GM12873 (cell line): ENCODE measurements at regions not wholly inside any gene's neighbourhood (a gene's known extent, or its start where the extent isn't known, plus 50 kb on each side); places are given as distances from the start of the nearest gene placed in this dataset.

Experiments
- TF ChIP-seq, protein P1 (sequence below): IDR thresholded peaks from 2 replicates; pipeline ENCODE4 v1.5.1; 2012; ENCODE audit warnings: low read depth, mild to moderate bottlenecking, moderate library complexity, low read length, control low read depth; ENCODE audit not compliant: insufficient read depth; ENCODE audit errors: missing control alignments

- TF ChIP-seq, protein P1, sequence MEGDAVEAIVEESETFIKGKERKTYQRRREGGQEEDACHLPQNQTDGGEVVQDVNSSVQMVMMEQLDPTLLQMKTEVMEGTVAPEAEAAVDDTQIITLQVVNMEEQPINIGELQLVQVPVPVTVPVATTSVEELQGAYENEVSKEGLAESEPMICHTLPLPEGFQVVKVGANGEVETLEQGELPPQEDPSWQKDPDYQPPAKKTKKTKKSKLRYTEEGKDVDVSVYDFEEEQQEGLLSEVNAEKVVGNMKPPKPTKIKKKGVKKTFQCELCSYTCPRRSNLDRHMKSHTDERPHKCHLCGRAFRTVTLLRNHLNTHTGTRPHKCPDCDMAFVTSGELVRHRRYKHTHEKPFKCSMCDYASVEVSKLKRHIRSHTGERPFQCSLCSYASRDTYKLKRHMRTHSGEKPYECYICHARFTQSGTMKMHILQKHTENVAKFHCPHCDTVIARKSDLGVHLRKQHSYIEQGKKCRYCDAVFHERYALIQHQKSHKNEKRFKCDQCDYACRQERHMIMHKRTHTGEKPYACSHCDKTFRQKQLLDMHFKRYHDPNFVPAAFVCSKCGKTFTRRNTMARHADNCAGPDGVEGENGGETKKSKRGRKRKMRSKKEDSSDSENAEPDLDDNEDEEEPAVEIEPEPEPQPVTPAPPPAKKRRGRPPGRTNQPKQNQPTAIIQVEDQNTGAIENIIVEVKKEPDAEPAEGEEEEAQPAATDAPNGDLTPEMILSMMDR = no peak
Measured at GRCh38 chr2:77866661-77867060, 344.5 kb upstream of the LRRTM4 start.

- TF ChIP-seq, protein P1 = no peak
Measured at GRCh38 chr2:77867146-77867545, 345.0 kb upstream of the LRRTM4 start.

DNA sequence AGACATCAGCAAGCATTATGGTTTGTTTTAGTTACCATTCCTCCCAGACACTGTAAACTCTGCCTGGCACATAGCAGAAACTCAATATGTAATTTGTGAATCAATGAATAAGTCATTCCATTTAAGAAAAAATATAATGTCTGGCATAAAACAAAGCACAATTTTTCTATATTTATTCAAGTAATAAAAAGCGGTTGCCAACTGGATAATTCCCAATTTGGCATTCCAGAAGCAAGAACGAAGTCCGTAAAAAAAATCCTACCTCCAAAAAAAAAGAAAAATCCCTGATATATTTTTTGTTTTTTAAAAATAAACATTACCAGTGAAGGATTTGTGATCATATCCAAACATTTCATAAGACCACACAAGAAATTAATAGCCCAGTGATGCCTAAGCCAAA lies 351.3 kb upstream of the LRRTM4 start:
- TF ChIP-seq, protein P1 = no peak

DNA sequence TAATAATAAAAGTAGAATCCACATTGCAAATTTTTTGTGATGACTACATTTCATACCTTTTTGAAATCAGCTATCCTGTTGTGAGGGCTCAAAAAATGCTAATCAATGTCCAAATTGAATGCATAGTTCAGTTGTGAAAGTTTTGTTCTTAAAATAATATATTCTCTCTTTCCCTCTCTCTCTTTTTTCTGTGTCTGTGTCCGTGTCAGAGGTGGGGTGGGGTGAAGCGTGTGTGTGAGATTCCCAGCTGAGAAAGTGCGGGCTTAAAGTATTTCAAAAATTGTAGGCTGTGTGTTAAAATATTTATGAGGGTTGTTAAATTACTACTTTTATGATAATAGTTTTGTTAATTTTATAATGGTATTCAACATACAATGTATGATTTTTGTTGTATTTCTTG lies 388.0 kb upstream of the LRRTM4 start:
- TF ChIP-seq, protein P1 = no peak

GRCh38 chr2:77920838-77921366 lies 398.7 kb upstream of the LRRTM4 start:
- TF ChIP-seq, protein P1 = no peak

GRCh38 chr2:77922567-77922966 lies 400.4 kb upstream of the LRRTM4 start:
- TF ChIP-seq, protein P1 = no peak

DNA sequence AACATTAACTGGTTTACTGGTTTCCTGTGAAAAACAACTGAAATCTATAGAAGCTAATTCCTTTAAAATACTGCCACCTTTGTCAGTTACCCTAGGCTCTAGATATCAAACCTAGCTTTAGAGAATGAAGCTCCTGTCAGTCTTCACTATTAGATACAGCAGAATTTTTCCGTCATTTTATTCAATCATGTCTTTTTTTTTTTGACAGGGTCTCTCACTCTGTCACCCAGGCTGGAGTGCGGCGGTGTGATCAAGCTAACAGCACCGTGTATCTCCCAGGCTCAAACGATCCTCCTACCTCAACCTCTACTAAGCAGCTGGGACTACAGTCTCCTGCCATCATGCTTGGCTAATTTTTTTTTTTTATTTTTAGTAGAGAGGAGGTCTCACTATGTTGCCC lies 415.2 kb upstream of the LRRTM4 start:
- TF ChIP-seq, protein P1 = no peak
